Astrocyte of the spinal cord (primary cell): ENCODE measurements at regions not wholly inside any gene's neighbourhood (a gene's known extent, or its start where the extent isn't known, plus 50 kb on each side); places are given as distances from the start of the nearest gene placed in this dataset.

Source experiments
- DNase-seq: peaks from one replicate; pipeline ENCODE4 v3.0.0; 2011; ENCODE audit warnings: low read depth, low spot score
- H3K4me3 ChIP-seq: 2 replicates; pipeline ENCODE4 v1.5.1; 2011; ENCODE audit warnings: low read depth, mild to moderate bottlenecking, low read length, moderate library complexity
- in situ Hi-C: cut with HindIII; loops from 2 replicates; pipeline ENCODE4 v1.10.0; 2017; ENCODE audit warnings: low sequenced_read_pairs
- TF ChIP-seq, protein P1 (sequence below): IDR thresholded peaks from 2 replicates; pipeline ENCODE4 v1.5.1; 2012; ENCODE audit warnings: low read depth, mild to moderate bottlenecking, low read length, inconsistent platforms

DNA sequence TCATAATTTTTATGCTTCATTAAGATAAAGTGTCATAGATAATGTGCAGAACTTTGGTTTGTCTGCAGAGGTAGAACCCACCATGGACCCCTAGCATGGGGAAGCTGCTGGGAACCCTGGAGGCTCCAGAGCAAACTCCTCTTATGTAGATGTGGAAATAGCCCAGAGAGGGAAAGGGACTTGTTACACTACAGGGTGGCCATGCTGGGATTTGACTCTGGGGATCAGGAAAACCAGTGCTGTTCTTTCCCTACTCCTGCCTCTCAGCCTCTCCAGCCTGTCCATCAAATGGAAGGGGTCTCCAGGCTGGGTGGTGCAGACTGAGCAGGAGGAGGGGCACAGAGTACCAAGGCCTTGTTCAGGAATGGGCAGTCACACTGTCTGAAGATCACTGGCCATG lies 54.2 kb downstream of the MSX1 start:
- in situ Hi-C loops = no loop called here
- TF ChIP-seq, protein P1, sequence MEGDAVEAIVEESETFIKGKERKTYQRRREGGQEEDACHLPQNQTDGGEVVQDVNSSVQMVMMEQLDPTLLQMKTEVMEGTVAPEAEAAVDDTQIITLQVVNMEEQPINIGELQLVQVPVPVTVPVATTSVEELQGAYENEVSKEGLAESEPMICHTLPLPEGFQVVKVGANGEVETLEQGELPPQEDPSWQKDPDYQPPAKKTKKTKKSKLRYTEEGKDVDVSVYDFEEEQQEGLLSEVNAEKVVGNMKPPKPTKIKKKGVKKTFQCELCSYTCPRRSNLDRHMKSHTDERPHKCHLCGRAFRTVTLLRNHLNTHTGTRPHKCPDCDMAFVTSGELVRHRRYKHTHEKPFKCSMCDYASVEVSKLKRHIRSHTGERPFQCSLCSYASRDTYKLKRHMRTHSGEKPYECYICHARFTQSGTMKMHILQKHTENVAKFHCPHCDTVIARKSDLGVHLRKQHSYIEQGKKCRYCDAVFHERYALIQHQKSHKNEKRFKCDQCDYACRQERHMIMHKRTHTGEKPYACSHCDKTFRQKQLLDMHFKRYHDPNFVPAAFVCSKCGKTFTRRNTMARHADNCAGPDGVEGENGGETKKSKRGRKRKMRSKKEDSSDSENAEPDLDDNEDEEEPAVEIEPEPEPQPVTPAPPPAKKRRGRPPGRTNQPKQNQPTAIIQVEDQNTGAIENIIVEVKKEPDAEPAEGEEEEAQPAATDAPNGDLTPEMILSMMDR = no peak
- no peak overlapping the region for H3K4me3 ChIP-seq
- no peak for DNase-seq

DNA sequence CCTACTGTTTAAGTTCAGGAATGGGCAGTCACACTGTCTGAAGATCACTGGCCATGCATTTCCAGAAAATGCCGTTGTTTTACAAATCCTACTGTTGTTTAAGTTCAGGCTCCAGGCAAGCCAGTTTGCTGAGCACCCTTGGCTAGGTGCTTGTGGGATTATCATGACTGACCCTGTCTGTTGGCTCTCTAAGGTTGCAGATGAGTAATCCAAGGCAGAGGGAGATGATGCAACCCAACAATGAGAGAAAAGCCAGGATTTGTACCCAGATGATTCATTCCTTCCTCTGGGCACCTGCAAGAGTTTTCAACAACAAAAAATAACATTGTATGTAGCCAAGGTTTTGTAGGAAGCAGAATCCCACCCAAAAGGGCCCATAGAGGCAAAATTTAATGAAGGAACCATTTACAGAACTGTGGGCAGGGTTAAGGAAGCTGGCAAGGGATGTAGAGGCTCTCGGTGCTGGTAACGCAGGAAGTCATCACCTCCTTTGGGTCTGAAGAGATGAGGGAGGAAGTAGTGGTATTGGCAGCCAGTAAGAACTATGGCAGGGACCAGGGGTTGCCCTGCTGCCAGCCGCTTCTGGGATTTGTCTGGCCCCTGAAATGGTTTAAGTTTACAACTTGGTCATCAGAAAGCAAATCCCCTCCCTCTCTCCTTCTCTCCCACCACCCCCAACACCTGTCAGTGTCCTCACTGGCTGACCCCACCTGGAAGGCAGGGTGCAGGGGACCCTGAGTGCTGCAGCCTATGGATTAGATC lies 54.8 kb downstream of the MSX1 start:
- TF ChIP-seq, protein P1 = no peak
- in situ Hi-C loops = no loop called here
- peak; percentile 8 for DNase-seq
- no peak overlapping the region for H3K4me3 ChIP-seq

DNA sequence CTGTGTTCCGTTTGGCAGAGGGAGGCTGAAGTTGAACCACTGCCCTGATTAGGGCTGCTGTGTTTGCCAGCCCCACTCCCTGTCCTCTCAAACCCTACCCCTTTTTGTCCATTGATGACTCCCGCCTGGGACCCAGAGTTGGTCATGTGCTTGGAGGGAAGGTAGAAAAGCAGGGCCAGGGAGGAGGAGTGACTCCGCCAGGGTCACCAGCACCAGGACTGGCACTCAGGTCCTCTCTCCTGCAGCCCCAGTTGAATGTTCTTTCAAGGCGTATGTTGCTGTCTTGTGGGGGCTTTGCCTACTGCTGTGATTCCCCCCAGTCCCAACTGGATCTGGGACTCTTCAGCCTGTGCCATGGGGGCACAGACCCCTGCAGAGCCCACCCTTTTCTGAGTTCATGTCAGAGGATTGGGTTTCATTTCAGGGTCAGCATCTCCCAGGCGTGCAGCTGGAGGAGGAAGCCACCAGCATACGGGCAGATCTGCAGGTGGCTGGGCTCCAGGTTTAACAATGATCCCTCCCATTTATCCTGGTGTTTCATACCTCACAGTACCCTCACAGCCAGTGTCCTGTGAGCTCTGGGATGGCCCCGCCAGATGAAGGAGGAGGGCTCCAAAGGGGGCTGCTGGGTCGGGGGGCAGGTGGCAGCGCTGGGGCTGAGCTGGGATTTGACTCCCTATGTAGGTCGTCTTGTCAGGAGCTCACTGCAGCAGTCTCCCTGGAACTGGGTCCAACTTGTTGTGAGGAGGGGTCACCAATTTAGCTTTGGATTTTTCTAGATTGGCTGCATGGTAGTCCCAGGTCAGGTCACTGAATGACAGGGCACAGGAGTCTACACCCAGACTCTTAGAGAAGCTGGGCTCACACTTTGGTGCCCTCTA lies 55.7 kb downstream of the MSX1 start:
- H3K4me3 ChIP-seq = no peak overlapping the region
- TF ChIP-seq, protein P1 = no peak
- no peak for DNase-seq
- in situ Hi-C loops = no loop called here

DNA sequence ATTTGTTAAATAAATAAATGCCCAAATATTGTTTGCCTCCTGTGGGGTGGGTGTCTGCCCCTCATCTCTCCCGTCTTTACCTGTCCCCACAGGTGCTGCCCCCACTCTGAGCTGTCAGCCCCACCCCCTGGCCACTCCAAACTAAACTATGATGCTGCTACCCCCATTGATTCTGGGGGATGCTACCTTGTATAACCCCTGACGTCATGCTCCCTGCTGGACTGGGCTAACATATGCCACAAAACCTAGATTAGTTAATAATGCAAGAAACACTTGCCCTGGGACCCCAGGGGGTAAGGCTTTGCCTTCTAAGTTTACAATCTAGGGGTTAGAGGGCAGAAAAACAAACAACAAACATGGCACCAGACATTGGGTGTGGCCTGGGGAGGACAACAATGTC lies 58.6 kb downstream of the MSX1 start:
- in situ Hi-C loops = no loop called here
- no peak for DNase-seq
- no peak overlapping the region for H3K4me3 ChIP-seq
- TF ChIP-seq, protein P1 = no peak

DNA sequence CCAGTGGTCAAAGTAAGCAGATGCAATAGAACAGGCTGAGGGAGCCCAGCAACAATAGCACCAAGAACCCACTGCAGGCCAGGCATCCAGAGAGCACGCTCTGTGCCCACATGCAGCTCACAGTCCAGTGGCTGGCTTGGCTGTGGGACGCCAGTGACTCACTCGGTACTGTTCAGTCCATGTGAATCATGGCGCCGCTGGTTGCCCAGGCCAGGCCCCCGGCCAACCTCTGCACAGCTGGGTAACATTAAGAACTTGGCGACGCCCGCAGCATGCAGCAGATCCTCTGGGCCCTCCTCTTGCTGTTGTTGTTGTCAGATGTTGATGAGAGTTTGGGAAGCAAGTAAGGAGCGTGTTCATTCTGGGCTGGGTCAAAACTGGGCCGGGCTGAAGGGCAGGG lies 60.5 kb downstream of the MSX1 start:
- in situ Hi-C loops = no loop called here
- H3K4me3 ChIP-seq = no peak overlapping the region
- DNase-seq = no peak
- TF ChIP-seq, protein P1 = no peak

DNA sequence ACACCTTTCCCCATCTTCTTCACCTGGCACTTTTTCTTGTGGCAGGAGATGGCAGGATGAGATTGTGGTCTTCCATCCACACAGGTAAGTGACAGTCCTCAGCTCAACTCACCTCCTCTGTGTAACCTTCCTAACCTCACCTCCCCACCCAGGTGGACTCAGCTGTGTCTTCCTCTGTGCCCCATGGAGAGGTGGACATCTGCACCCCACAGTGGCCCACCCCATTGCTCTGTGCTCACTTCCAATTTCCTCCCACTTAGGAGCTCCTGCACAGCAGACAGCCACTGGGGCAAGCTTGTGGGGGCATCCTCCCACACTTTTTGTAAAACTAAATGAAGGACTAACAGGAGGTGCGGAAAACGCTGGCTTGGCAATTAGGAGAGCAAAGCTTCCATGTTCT lies 61.6 kb downstream of the MSX1 start:
- in situ Hi-C loops = no loop called here
- TF ChIP-seq, protein P1 = no peak
- no peak for DNase-seq
- no peak overlapping the region for H3K4me3 ChIP-seq
